K562 (cell line): ENCODE measurements at regions not wholly inside any gene's neighbourhood (a gene's known extent, or its start where the extent isn't known, plus 50 kb on each side); places are given as distances from the start of the nearest gene placed in this dataset.

Experiments used
- ATAC-seq: fragments of 200-7000 bp; cut with Tn5 transposase; 3 replicates; pipeline ENCODE4 v1.9.1; 2020; ENCODE audit warnings: moderate library complexity
- BruUV-seq: library from RNA; stranded (reverse); fragments of 400-500 nt; replicated peaks from 2 replicates; lab custom pipeline; 2021; lab: Mats Ljungman, UMichigan
- CTCF ChIA-PET: fragments of 300-600 bp; formaldehyde crosslinking; extraction: SDS; loops from one replicate; lab custom pipeline; 2021; ENCODE audit warnings: low intra/inter-chr PET ratio; lab: Yijun Ruan, JAX
- POLR2A ChIA-PET: fragments of 300-600, 350-650 bp; sonication (Branson Sonifier 250); formaldehyde crosslinking; extraction: SDS; loops from one replicate; lab custom pipeline; 2021; ENCODE audit warnings: antibody characterized with exemption, inconsistent platforms; lab: Yijun Ruan, JAX
- DNase-seq, 4 experiments: peaks; one replicate each; pipeline versions ENCODE4 v3.0.0 to v3.0.0-alpha.2; 2011 to 2018; ENCODE audit warnings: low spot score in 3 of 4, mixed read lengths in 3 of 4; ENCODE audit errors: extremely low read depth in 1 of 4
- FAIRE-seq: peaks from 2 replicates; lab custom pipeline; 2011; peaks lifted over from hg19 to GRCh38; lab: Jason Lieb, UNC
- H2AFZ ChIP-seq: 2 replicates; pipeline ENCODE4 v1.6.0; 2011; ENCODE audit warnings: low read depth, low read length, control low read depth, inconsistent platforms
- H3K27ac ChIP-seq: fragments of 200-600 bp; 3 replicates; pipeline ENCODE4 v1.8.0; 2011; ENCODE audit warnings: low read depth, mild to moderate bottlenecking, control low read depth, inconsistent platforms, low read length, moderate library complexity, mixed read lengths; ENCODE audit errors: extremely low read depth
- H3K27me3 ChIP-seq, 2 experiments: fragments of 300-600 bp in 1 of 2; 2 replicates in 1 of 2; 3 replicates in 1 of 2; pipeline versions ENCODE4 v1.6.0 to v1.8.0; 2011; ENCODE audit warnings: inconsistent platforms in 2 of 2, low read length in 2 of 2, mild to moderate bottlenecking in 1 of 2, mixed read lengths in 1 of 2, moderate library complexity in 1 of 2; ENCODE audit not compliant: control insufficient read depth in 2 of 2, insufficient read depth in 2 of 2
- H3K36me3 ChIP-seq: fragments of 300-600 bp; 3 replicates; pipeline ENCODE4 v1.8.0; 2011; ENCODE audit warnings: mild to moderate bottlenecking, low read length, inconsistent platforms; ENCODE audit not compliant: control insufficient read depth, insufficient read depth
- H3K4me1 ChIP-seq, 2 experiments: fragments of 200-600 bp in 1 of 2; replicated peaks in 1 of 2; 2 replicates in 1 of 2; 3 replicates in 1 of 2; pipeline versions ENCODE4 v1.5.1 to v1.8.0; 2011; ENCODE audit warnings: inconsistent platforms in 2 of 2, low read length in 2 of 2, mild to moderate bottlenecking in 1 of 2, mixed read lengths in 1 of 2, moderate library complexity in 1 of 2; ENCODE audit not compliant: control insufficient read depth in 2 of 2, insufficient read depth in 2 of 2
- H3K4me2 ChIP-seq: 2 replicates; pipeline ENCODE4 v1.6.1; 2011; ENCODE audit warnings: low read length, control low read depth, inconsistent platforms, mixed read lengths; ENCODE audit not compliant: insufficient read depth
- H3K4me3 ChIP-seq: fragments of 200-600 bp; sonication (generic), shearing (Covaris generic); 2 replicates; pipeline ENCODE4 v1.5.1; 2016; ENCODE audit warnings: control low read depth, inconsistent platforms
- H3K79me2 ChIP-seq: fragments of 200-600 bp; 3 replicates; pipeline ENCODE4 v1.8.0; 2011; ENCODE audit warnings: low read length, inconsistent platforms; ENCODE audit not compliant: control insufficient read depth, insufficient read depth
- H3K9ac ChIP-seq, 2 experiments: 2 replicates each; pipeline versions ENCODE4 v1.6.0 to v1.6.1; 2011; ENCODE audit warnings: low read depth in 2 of 2, low read length in 2 of 2, control low read depth in 1 of 2, inconsistent platforms in 1 of 2, mild to moderate bottlenecking in 1 of 2, mixed read lengths in 1 of 2; ENCODE audit not compliant: insufficient read depth in 1 of 2
- H3K9me1 ChIP-seq: one replicate; pipeline ENCODE4 v1.6.0; 2011; ENCODE audit warnings: inconsistent platforms, mild to moderate bottlenecking, low read length, moderate library complexity; ENCODE audit not compliant: control insufficient read depth, insufficient read depth
- H3K9me3 ChIP-seq: replicated peaks from 2 replicates; pipeline ENCODE4 v1.5.1; 2011; ENCODE audit warnings: low read depth, low read length, inconsistent platforms; ENCODE audit not compliant: control insufficient read depth, insufficient read depth
- H4K20me1 ChIP-seq: replicated peaks from 2 replicates; pipeline ENCODE4 v1.6.1; 2011; ENCODE audit warnings: low read length, inconsistent platforms, mixed read lengths; ENCODE audit not compliant: control insufficient read depth, insufficient read depth
- HNRNPH1 ChIP-seq: fragments of 200-400 bp; formaldehyde crosslinking; optimal IDR thresholded peaks from 2 replicates; pipeline ENCODE3; 2017; ENCODE audit warnings: low read depth, mild to moderate bottlenecking, low read length, moderate library complexity
- WGBS: fragments of 100-300 bp; shearing (Covaris generic); methylation state at CpG from one replicate; pipeline ENCODE4 v1.1.6; 2016; ENCODE audit warnings: low coverage, mixed read lengths; ENCODE audit not compliant: insufficient coverage; ENCODE audit errors: missing lambda C conversion rate; 5-methylcytosine and 5-hydroxymethylcytosine counted together
- in situ Hi-C: fragments of 300-500 bp; cut with MboI; formaldehyde crosslinking; loops from 4 replicates; pipeline ENCODE4 v1.15.0; 2018; ENCODE audit warnings: inconsistent platforms, mixed read lengths
- intact Hi-C: fragments of 100-400 bp; cut with micrococcal nuclease; formaldehyde crosslinking; loops from 2 replicates; pipeline ENCODE4 v1.14.2; 2022
- TF ChIP-seq, protein P1 (sequence below): fragments of 450-650 bp; formaldehyde crosslinking; IDR thresholded peaks from 2 replicates; pipeline ENCODE4 v1.4.0; 2020; ENCODE audit warnings: mild to moderate bottlenecking, moderate library complexity
- TF ChIP-seq, protein P2 (sequence below): fragments of 150-350 bp; conservative IDR thresholded peaks from 2 replicates; pipeline ENCODE4 v1.6.1; 2014; ENCODE audit warnings: low read length
- TF ChIP-seq, protein P3 (sequence below): fragments of 250-450 bp; sonication (Bioruptor Pico); IDR thresholded peaks from 2 replicates; pipeline ENCODE4 v1.6.1; 2021; ENCODE audit warnings: mild to moderate bottlenecking

DNA sequence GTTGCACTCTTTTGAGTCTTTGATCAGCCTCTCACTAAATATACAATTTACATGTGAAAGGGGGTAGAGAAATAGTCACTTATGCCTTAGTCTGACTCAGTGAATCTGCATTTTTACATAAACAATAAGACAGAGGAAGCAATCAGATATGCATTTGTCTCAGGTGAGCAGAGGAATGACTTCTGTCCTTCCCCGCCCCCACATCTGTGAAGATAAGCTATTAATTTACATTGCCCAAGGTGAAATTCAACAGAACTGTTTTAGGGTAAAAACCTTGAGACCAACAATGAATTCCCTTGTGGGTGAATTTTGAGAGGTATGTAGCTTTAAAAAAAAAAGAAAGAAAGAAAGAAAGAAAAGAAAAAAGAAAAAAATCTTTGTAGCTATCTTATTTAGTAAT lies 1302.9 kb upstream of the ACVR2A start:
- H3K9me3 ChIP-seq: no peaks in the 10 kb centered on the region
- H3K27me3 ChIP-seq: no peaks in the 10 kb centered on the region
- H3K27ac ChIP-seq: no peak overlapping the region
- H3K4me1 ChIP-seq: no peaks in the 10 kb centered on the region
- FAIRE-seq: no peak
- DNase-seq: no peak
- no peak for ATAC-seq
- H3K9me1 ChIP-seq: no peaks in the 10 kb centered on the region
- no peaks in the 10 kb centered on the region for H3K36me3 ChIP-seq
- H2AFZ ChIP-seq: no peak overlapping the region
- H3K9ac ChIP-seq: no peak overlapping the region
- no peak overlapping the region for H3K4me2 ChIP-seq
- ChIA-PET CTCF (no interaction called here), POLR2A (interaction anchor here (0.8 kb wide), 1 partner anchor 37 kb away, joined by 3 read pairs; no protein-coding TSS in a partner anchor)
- H4K20me1 ChIP-seq: no peaks in the 10 kb centered on the region
- WGBS: 0% methylated on average over 1 of the region's 1 CpG
- H3K4me3 ChIP-seq: no peak overlapping the region
- H3K79me2 ChIP-seq: no peaks in the 10 kb centered on the region
- TF ChIP-seq, protein P1, sequence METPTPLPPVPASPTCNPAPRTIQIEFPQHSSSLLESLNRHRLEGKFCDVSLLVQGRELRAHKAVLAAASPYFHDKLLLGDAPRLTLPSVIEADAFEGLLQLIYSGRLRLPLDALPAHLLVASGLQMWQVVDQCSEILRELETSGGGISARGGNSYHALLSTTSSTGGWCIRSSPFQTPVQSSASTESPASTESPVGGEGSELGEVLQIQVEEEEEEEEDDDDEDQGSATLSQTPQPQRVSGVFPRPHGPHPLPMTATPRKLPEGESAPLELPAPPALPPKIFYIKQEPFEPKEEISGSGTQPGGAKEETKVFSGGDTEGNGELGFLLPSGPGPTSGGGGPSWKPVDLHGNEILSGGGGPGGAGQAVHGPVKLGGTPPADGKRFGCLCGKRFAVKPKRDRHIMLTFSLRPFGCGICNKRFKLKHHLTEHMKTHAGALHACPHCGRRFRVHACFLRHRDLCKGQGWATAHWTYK: no peak
- TF ChIP-seq, protein P2, sequence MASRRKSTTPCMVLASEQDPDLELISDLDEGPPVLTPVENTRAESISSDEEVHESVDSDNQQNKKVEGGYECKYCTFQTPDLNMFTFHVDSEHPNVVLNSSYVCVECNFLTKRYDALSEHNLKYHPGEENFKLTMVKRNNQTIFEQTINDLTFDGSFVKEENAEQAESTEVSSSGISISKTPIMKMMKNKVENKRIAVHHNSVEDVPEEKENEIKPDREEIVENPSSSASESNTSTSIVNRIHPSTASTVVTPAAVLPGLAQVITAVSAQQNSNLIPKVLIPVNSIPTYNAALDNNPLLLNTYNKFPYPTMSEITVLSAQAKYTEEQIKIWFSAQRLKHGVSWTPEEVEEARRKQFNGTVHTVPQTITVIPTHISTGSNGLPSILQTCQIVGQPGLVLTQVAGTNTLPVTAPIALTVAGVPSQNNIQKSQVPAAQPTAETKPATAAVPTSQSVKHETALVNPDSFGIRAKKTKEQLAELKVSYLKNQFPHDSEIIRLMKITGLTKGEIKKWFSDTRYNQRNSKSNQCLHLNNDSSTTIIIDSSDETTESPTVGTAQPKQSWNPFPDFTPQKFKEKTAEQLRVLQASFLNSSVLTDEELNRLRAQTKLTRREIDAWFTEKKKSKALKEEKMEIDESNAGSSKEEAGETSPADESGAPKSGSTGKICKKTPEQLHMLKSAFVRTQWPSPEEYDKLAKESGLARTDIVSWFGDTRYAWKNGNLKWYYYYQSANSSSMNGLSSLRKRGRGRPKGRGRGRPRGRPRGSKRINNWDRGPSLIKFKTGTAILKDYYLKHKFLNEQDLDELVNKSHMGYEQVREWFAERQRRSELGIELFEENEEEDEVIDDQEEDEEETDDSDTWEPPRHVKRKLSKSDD: no peak
- TF ChIP-seq, protein P3, sequence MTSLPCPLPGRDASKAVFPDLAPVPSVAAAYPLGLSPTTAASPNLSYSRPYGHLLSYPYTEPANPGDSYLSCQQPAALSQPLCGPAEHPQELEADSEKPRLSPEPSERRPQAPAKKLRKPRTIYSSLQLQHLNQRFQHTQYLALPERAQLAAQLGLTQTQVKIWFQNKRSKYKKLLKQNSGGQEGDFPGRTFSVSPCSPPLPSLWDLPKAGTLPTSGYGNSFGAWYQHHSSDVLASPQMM (CRISPR knock-in tag): no peak
- TF ChIP-seq HNRNPH1: no peak
- in situ Hi-C loops (no loop called here), intact Hi-C loops (no loop called here)
- BruUV-seq: no TSS peak
